Mammary epithelial cell (primary cell): ENCODE measurements at regions not wholly inside any gene's neighbourhood (a gene's known extent, or its start where the extent isn't known, plus 50 kb on each side); places are given as distances from the start of the nearest gene placed in this dataset.

Source experiments
- EZH2 ChIP-seq: IDR thresholded peaks from 2 replicates; pipeline ENCODE4 v1.6.1; 2012; ENCODE audit warnings: low read length, inconsistent platforms, borderline replicate concordance
- TF ChIP-seq, protein P1 (sequence below), 2 donors: IDR thresholded peaks in 1 of 2; conservative IDR thresholded peaks in 1 of 2; 2 replicates each; pipeline ENCODE4 v1.5.1; 2011 to 2012; ENCODE audit warnings: inconsistent platforms in 2 of 2, low read length in 2 of 2, mild to moderate bottlenecking in 2 of 2, control low read depth in 1 of 2, low read depth in 1 of 2; ENCODE audit not compliant: insufficient read depth in 1 of 2; ENCODE audit errors: extremely low read depth in 1 of 2

DNA sequence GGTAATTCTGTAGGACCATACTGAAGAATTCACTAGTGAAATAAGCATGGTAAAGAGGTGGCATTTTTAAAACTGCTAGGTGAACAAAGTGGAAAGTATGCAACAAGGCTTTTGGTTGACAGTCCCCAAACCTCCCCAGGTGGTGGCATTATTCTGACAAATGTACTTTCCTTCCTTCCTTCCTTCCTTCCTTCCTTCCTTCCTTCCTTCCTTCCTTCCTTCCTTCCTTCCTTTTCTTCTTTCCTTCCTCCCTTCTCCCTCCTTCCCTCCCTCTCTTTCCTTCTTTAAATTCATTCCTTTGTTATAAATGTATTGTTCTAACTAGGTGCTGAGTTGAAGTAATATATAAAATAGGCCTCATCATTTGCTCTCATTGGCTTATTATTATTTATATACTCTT lies 284.7 kb upstream of the ANO5 start:
- TF ChIP-seq, protein P1, sequence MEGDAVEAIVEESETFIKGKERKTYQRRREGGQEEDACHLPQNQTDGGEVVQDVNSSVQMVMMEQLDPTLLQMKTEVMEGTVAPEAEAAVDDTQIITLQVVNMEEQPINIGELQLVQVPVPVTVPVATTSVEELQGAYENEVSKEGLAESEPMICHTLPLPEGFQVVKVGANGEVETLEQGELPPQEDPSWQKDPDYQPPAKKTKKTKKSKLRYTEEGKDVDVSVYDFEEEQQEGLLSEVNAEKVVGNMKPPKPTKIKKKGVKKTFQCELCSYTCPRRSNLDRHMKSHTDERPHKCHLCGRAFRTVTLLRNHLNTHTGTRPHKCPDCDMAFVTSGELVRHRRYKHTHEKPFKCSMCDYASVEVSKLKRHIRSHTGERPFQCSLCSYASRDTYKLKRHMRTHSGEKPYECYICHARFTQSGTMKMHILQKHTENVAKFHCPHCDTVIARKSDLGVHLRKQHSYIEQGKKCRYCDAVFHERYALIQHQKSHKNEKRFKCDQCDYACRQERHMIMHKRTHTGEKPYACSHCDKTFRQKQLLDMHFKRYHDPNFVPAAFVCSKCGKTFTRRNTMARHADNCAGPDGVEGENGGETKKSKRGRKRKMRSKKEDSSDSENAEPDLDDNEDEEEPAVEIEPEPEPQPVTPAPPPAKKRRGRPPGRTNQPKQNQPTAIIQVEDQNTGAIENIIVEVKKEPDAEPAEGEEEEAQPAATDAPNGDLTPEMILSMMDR (conservative IDR thresholded peaks at IDR 0.05 in 1 of 2, IDR thresholded peaks at IDR 0.05 in 1 of 2; ENCODE audit: extremely low read depth in 1 of 2, insufficient read depth in 1 of 2, low read depth in 1 of 2, low read length in 2 of 2): no peak
- no peak for TF ChIP-seq EZH2
